Endothelial cell of umbilical vein (primary cell): ENCODE measurements at regions not wholly inside any gene's neighbourhood (a gene's known extent, or its start where the extent isn't known, plus 50 kb on each side); places are given as distances from the start of the nearest gene placed in this dataset.

Source experiments
- BruUV-seq: library from RNA; stranded (reverse); fragments of 400-500 nt; replicated peaks from 2 replicates; lab custom pipeline; 2021; lab: Mats Ljungman, UMichigan
- CTCF ChIA-PET: fragments of 300-600, 350-600 bp; sonication (Branson Sonifier 250); formaldehyde crosslinking; loops from one replicate; lab custom pipeline; 2021; ENCODE audit warnings: antibody characterized with exemption, inconsistent platforms; lab: Charles Lee
- POLR2A ChIA-PET: fragments of 300-600, 350-600 bp; sonication (Branson Sonifier 250); formaldehyde crosslinking; loops from one replicate; lab custom pipeline; 2021; ENCODE audit warnings: antibody characterized with exemption, inconsistent platforms; lab: Charles Lee
- DNase-seq: peaks from one replicate; pipeline ENCODE4 v3.0.0-alpha.2; 2011; ENCODE audit warnings: low read depth, low spot score
- FAIRE-seq: peaks from 2 replicates; lab custom pipeline; 2011; peaks lifted over from hg19 to GRCh38; lab: Jason Lieb, UNC
- H2AFZ ChIP-seq: 2 replicates; pipeline ENCODE4 v1.6.0; 2012; ENCODE audit warnings: low read depth, low read length, control low read depth, inconsistent platforms
- H3K27ac ChIP-seq: 2 replicates; pipeline ENCODE4 v1.5.1; 2011; ENCODE audit warnings: low read depth, mild to moderate bottlenecking, control low read depth, low read length, moderate library complexity; ENCODE audit not compliant: insufficient read depth
- H3K27me3 ChIP-seq, 2 experiments: 2 replicates each; pipeline versions ENCODE4 v1.6.0 to v1.6.1; 2011; ENCODE audit warnings: low read length in 2 of 2, mixed read lengths in 1 of 2; ENCODE audit not compliant: control insufficient read depth in 2 of 2, insufficient read depth in 2 of 2
- H3K36me3 ChIP-seq, 2 experiments: 2 replicates in 1 of 2; 3 replicates in 1 of 2; pipeline ENCODE4 v1.5.1; 2011; ENCODE audit warnings: low read length in 2 of 2, mild to moderate bottlenecking in 1 of 2, moderate library complexity in 1 of 2; ENCODE audit not compliant: control insufficient read depth in 2 of 2, insufficient read depth in 2 of 2; ENCODE audit errors: extremely low read depth in 1 of 2
- H3K4me1 ChIP-seq: 3 replicates; pipeline ENCODE4 v1.5.1; 2011; ENCODE audit warnings: mild to moderate bottlenecking, low read length; ENCODE audit not compliant: control insufficient read depth, insufficient read depth; ENCODE audit errors: extremely low read depth
- H3K4me2 ChIP-seq: 2 replicates; pipeline ENCODE4 v1.6.1; 2011; ENCODE audit warnings: low read length, control low read depth, mixed read lengths; ENCODE audit not compliant: insufficient read depth
- H3K4me3 ChIP-seq, 3 experiments: fragments of 200-600 bp in 1 of 3; sonication (generic), shearing (Covaris generic) in 1 of 3; replicated peaks in 1 of 3; 2 replicates each; pipeline ENCODE4 v1.5.1; 2011 to 2016; ENCODE audit warnings: control low read depth in 3 of 3, low read length in 3 of 3, mild to moderate bottlenecking in 2 of 3, inconsistent platforms in 1 of 3, low read depth in 1 of 3, moderate library complexity in 1 of 3; ENCODE audit not compliant: insufficient read depth in 1 of 3
- H3K79me2 ChIP-seq: 2 replicates; pipeline ENCODE4 v1.6.0; 2012; ENCODE audit warnings: low read length, inconsistent platforms; ENCODE audit not compliant: control insufficient read depth, insufficient read depth
- H3K9ac ChIP-seq: replicated peaks from 2 replicates; pipeline ENCODE3; 2011; ENCODE audit warnings: low read length, control low read depth; ENCODE audit not compliant: insufficient read depth; ENCODE audit errors: extremely low read depth
- H3K9me1 ChIP-seq: replicated peaks from 3 replicates; pipeline ENCODE4 v1.6.0; 2011; ENCODE audit warnings: mild to moderate bottlenecking, low read length; ENCODE audit not compliant: control insufficient read depth, insufficient read depth; ENCODE audit errors: extremely low read depth
- H3K9me3 ChIP-seq: replicated peaks from 2 replicates; pipeline ENCODE4 v1.5.1; 2012; ENCODE audit warnings: low read length, inconsistent platforms; ENCODE audit not compliant: control insufficient read depth, insufficient read depth
- H4K20me1 ChIP-seq: replicated peaks from 2 replicates; pipeline ENCODE3; 2011; ENCODE audit warnings: mild to moderate bottlenecking, low read length; ENCODE audit not compliant: control insufficient read depth, insufficient read depth; ENCODE audit errors: extremely low read depth
- CTCF ChIP-seq, 2 donors: IDR thresholded peaks; 1 replicate in 1 of 2; 2 replicates in 1 of 2; pipeline ENCODE4 v1.5.1; 2011; ENCODE audit warnings: low read length in 2 of 2, mild to moderate bottlenecking in 2 of 2, moderate library complexity in 2 of 2, control low read depth in 1 of 2, inconsistent platforms in 1 of 2, low read depth in 1 of 2; ENCODE audit not compliant: insufficient read depth in 1 of 2; ENCODE audit errors: extremely low read depth in 1 of 2
- EZH2 ChIP-seq: IDR thresholded peaks from 2 replicates; pipeline ENCODE4 v1.6.1; 2012; ENCODE audit warnings: borderline replicate concordance, low read depth, mild to moderate bottlenecking, moderate library complexity, low read length, inconsistent platforms; ENCODE audit not compliant: severe bottlenecking
- FOS ChIP-seq: IDR thresholded peaks from 2 replicates; pipeline ENCODE4 v1.6.1; 2011; ENCODE audit warnings: mild to moderate bottlenecking, low read length, moderate library complexity, borderline replicate concordance; ENCODE audit not compliant: insufficient read depth
- GATA2 ChIP-seq: IDR thresholded peaks from 2 replicates; pipeline ENCODE4 v1.7.0; 2011; ENCODE audit warnings: low read depth, mild to moderate bottlenecking, moderate library complexity, mixed read lengths, low read length; ENCODE audit not compliant: insufficient read length, insufficient read depth
- JUN ChIP-seq: IDR thresholded peaks from 2 replicates; pipeline ENCODE4 v1.6.1; 2011; ENCODE audit warnings: borderline replicate concordance, low read depth; ENCODE audit not compliant: insufficient read length, insufficient read depth
- MAX ChIP-seq: IDR thresholded peaks from 2 replicates; pipeline ENCODE4 v1.6.1; 2011; ENCODE audit not compliant: insufficient read depth, insufficient read length
- MYC ChIP-seq: IDR thresholded peaks from one replicate; pipeline ENCODE4 v1.6.1; 2011; ENCODE audit warnings: mild to moderate bottlenecking, low read depth, low read length
- POLR2A ChIP-seq: IDR thresholded peaks from 2 replicates; pipeline ENCODE4 v1.6.1; 2012; ENCODE audit warnings: low read depth, mild to moderate bottlenecking, control low read depth, low read length
- POLR2AphosphoS5 ChIP-seq: IDR thresholded peaks from 2 replicates; pipeline ENCODE4 v1.6.1; 2012; ENCODE audit warnings: low read depth, mild to moderate bottlenecking, control low read depth, low read length, moderate library complexity; ENCODE audit not compliant: insufficient read depth
- dilution Hi-C: fragments of 300-500 bp; cut with MboI; formaldehyde crosslinking; loops from one replicate; pipeline ENCODE4 v1.15.0; 2019; ENCODE audit warnings: low sequenced_read_pairs; ENCODE audit not compliant: extremely low pct_ligation_motif_present
- intact Hi-C: fragments of 100-400 bp; cut with micrococcal nuclease; formaldehyde crosslinking; loops from one replicate; pipeline ENCODE4 v1.10.0; 2022

- no peak for DNase-seq
- CTCF ChIA-PET, result interaction anchor here (1.4 kb wide), 1 partner anchor 91 kb away, joined by 5 read pairs; no protein-coding TSS in a partner anchor
- no peak for TF ChIP-seq POLR2AphosphoS5
- no peak for TF ChIP-seq FOS
- TF ChIP-seq GATA2, result no peak
- TF ChIP-seq JUN, result no peak
- no peak for TF ChIP-seq MAX
- TF ChIP-seq POLR2A, result no peak
- no peak for TF ChIP-seq MYC
- TF ChIP-seq EZH2, result no peak
- no peak for TF ChIP-seq CTCF (IDR thresholded peaks at IDR 0.05; ENCODE audit: extremely low read depth in 1 of 2, insufficient read depth in 1 of 2, low read depth in 1 of 2, low read length in 2 of 2)
- no TSS peak for BruUV-seq
- Histone ChIP-seq H3K9ac (no peak overlapping the region), H3K4me2 (no peak overlapping the region), H3K36me3 (no peaks in the 10 kb centered on the region), H4K20me1 (no peaks in the 10 kb centered on the region), H3K9me1 (no peaks in the 10 kb centered on the region), H3K27ac (no peak overlapping the region), H3K79me2 (no peaks in the 10 kb centered on the region), H3K4me3 (no peak overlapping the region), H3K4me1 (no peaks in the 10 kb centered on the region), H3K27me3 (peaks cover 0 to 14% of the 10 kb centered on the region in 2 experiments), H2AFZ (no peak overlapping the region), H3K9me3 (no peaks in the 10 kb centered on the region)
- POLR2A ChIA-PET, result no interaction called here
- FAIRE-seq, result no peak
- dilution Hi-C loops (no loop called here), intact Hi-C loops (no loop called here)
Observed at GRCh38 chr21:32167513-32167912, 111.3 kb downstream of the MIS18A start.
